Islet precursor cell (in vitro differentiated cells): ENCODE measurements at regions not wholly inside any gene's neighbourhood (a gene's known extent, or its start where the extent isn't known, plus 50 kb on each side); places are given as distances from the start of the nearest gene placed in this dataset.

Experiments
- DNase-seq: peaks from one replicate; pipeline ENCODE4 v3.0.0-alpha.2; 2018

- no peak for DNase-seq
Observed at GRCh38 chr17:13740686-13741085, 139.0 kb upstream of the HS3ST3A1 start.

GRCh38 chr17:13741744-13742143 lies 140.0 kb upstream of the HS3ST3A1 start:
- DNase-seq = no peak

GRCh38 chr17:13743906-13744305 lies 142.2 kb upstream of the HS3ST3A1 start:
- DNase-seq = no peak

- DNase-seq = peak; percentile 88
Observed at GRCh38 chr17:13746404-13746803, 144.7 kb upstream of the HS3ST3A1 start.

- DNase-seq = no peak
Observed at GRCh38 chr17:13749166-13749890, 147.6 kb upstream of the HS3ST3A1 start.

- peak; percentile 77 for DNase-seq
Observed at GRCh38 chr17:13749891-13750235, 148.1 kb upstream of the HS3ST3A1 start.

- peak; percentile 91 for DNase-seq
Observed at GRCh38 chr17:13750816-13751793, 149.4 kb upstream of the HS3ST3A1 start.

- no peak for DNase-seq
Observed at GRCh38 chr17:13753154-13753553, 151.4 kb upstream of the HS3ST3A1 start.

- DNase-seq = no peak
Observed at GRCh38 chr17:13753771-13754170, 152.0 kb upstream of the HS3ST3A1 start.

- DNase-seq = no peak
Observed at GRCh38 chr17:13755851-13756250, 154.1 kb upstream of the HS3ST3A1 start.

GRCh38 chr17:13756763-13757162 lies 155.0 kb upstream of the HS3ST3A1 start:
- no peak for DNase-seq

- DNase-seq = no peak
Observed at GRCh38 chr17:13757871-13758270, 156.1 kb upstream of the HS3ST3A1 start.

GRCh38 chr17:13759518-13760335 lies 158.0 kb upstream of the HS3ST3A1 start:
- DNase-seq = no peak

- DNase-seq = no peak
Observed at GRCh38 chr17:13761038-13761603, 159.4 kb upstream of the HS3ST3A1 start.

- DNase-seq = no peak
Observed at GRCh38 chr17:13765701-13766100, 164.0 kb upstream of the HS3ST3A1 start.

- no peak for DNase-seq
Observed at GRCh38 chr17:13770702-13771101, 169.0 kb upstream of the HS3ST3A1 start.

- DNase-seq = no peak
Observed at GRCh38 chr17:13775450-13775849, 173.7 kb upstream of the HS3ST3A1 start.

- DNase-seq = peak; percentile 60
Observed at GRCh38 chr17:13776027-13776551, 174.4 kb upstream of the HS3ST3A1 start.

- peak; percentile 82 for DNase-seq
Observed at GRCh38 chr17:13777003-13777402, 175.3 kb upstream of the HS3ST3A1 start.

- no peak for DNase-seq
Observed at GRCh38 chr17:13784434-13785095, 182.8 kb upstream of the HS3ST3A1 start.

GRCh38 chr17:13785981-13786598 lies 184.4 kb upstream of the HS3ST3A1 start:
- DNase-seq = no peak
